OCI-LY1 (cell line): ENCODE measurements at regions not wholly inside any gene's neighbourhood (a gene's known extent, or its start where the extent isn't known, plus 50 kb on each side); places are given as distances from the start of the nearest gene placed in this dataset.

Source experiments
- H2AFZ ChIP-seq: fragments of 200-600 bp; sonication (generic), shearing (Covaris generic); 2 replicates; pipeline ENCODE4 v1.6.0; 2014; ENCODE audit warnings: antibody characterized with exemption, mild to moderate bottlenecking, low read length
- H3F3A ChIP-seq: fragments of 200-600 bp; sonication (generic), shearing (Covaris generic); 2 replicates; pipeline ENCODE4 v1.6.0; 2014; ENCODE audit warnings: mild to moderate bottlenecking, antibody characterized with exemption, low read length, moderate library complexity; ENCODE audit not compliant: insufficient read depth
- H3K27ac ChIP-seq: fragments of 200-600 bp; sonication (generic); 2 replicates; pipeline ENCODE4 v1.5.1; 2014; ENCODE audit warnings: low read length, mixed run types, mild to moderate bottlenecking, low read depth; ENCODE audit not compliant: poor library complexity, severe bottlenecking
- H3K27me3 ChIP-seq: fragments of 200-600 bp; sonication (generic); 2 replicates; pipeline ENCODE4 v1.6.0; 2014; ENCODE audit warnings: antibody characterized with exemption, mild to moderate bottlenecking, low read length, moderate library complexity; ENCODE audit not compliant: insufficient read depth
- H3K36me3 ChIP-seq: fragments of 200-600 bp; sonication (generic); 2 replicates; pipeline ENCODE4 v1.6.1; 2014; ENCODE audit warnings: mild to moderate bottlenecking, antibody characterized with exemption, low read length, moderate library complexity, mixed read lengths; ENCODE audit not compliant: insufficient read depth
- H3K4me1 ChIP-seq: fragments of 200-600 bp; sonication (generic); 2 replicates; pipeline ENCODE4 v1.5.1; 2014; ENCODE audit warnings: mild to moderate bottlenecking, low read length, moderate library complexity; ENCODE audit not compliant: insufficient read depth, severe bottlenecking
- H3K4me2 ChIP-seq: fragments of 200-600 bp; sonication (generic), shearing (Covaris generic); 2 replicates; pipeline ENCODE4 v1.6.1; 2014; ENCODE audit warnings: low read length
- H3K4me3 ChIP-seq: fragments of 200-600 bp; sonication (generic); 2 replicates; pipeline ENCODE4 v1.5.1; 2014; ENCODE audit warnings: low read length, low read depth, mild to moderate bottlenecking, mixed read lengths; ENCODE audit not compliant: poor library complexity, severe bottlenecking
- H3K79me2 ChIP-seq: fragments of 200-600 bp; shearing (Covaris generic); 2 replicates; pipeline ENCODE4 v1.6.1; 2016; ENCODE audit warnings: mixed run types, low read length, mixed read lengths; ENCODE audit not compliant: insufficient read depth
- H3K9ac ChIP-seq: fragments of 200-600 bp; sonication (generic), shearing (Covaris generic); 2 replicates; pipeline ENCODE4 v1.6.1; 2014; ENCODE audit warnings: mild to moderate bottlenecking, low read length, mixed read lengths
- H3K9me2 ChIP-seq: fragments of 200-600 bp; sonication (generic), shearing (Covaris generic); 2 replicates; pipeline ENCODE4 v1.6.1; 2014; ENCODE audit warnings: low read depth, mild to moderate bottlenecking, low read length, mixed read lengths
- H3K9me3 ChIP-seq: fragments of 200-600 bp; shearing (Covaris generic); 2 replicates; pipeline ENCODE4 v1.6.1; 2014; ENCODE audit warnings: low read length, mixed read lengths
- H4K20me1 ChIP-seq: fragments of 200-600 bp; sonication (generic), shearing (Covaris generic); 2 replicates; pipeline ENCODE4 v1.6.0; 2016; ENCODE audit warnings: mild to moderate bottlenecking, low read length; ENCODE audit not compliant: insufficient read depth
- EZH2 ChIP-seq: fragments of 200-600 bp; sonication (generic), shearing (Covaris generic); IDR thresholded peaks from 2 replicates; pipeline ENCODE4 v1.8.0; 2017; ENCODE audit warnings: borderline replicate concordance, mixed run types, mild to moderate bottlenecking, antibody characterized with exemption, low read length, moderate library complexity, mixed read lengths
- TF ChIP-seq, protein P1 (sequence below): fragments of 200-600 bp; sonication (generic), shearing (Covaris generic); IDR thresholded peaks from 2 replicates; pipeline ENCODE4 v1.5.1; 2017; ENCODE audit warnings: mild to moderate bottlenecking, antibody characterized with exemption, low read length, moderate library complexity, mixed read lengths

DNA sequence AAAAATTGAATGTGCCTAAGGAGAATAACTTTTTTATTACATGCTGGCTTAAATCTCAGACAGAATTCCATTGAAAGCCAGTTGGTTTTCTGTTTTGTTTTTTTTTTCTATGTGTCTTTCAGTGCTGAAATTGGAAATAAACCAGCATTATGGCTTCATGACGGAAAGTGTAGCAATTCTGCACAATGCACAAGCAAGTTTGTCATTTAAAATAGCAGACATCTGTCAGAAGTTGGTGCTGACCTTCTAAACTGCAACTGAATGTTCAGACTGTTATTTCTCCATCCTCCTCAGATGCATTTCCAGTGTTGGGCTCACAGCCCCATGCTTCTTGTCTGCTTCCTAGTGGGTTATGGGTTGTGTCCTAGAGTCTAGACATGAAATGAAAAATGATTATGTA, 107.2 kb upstream of the LIMCH1 start:
- no peaks in the 10 kb centered on the region for H3K27me3 ChIP-seq
- H3K4me1 ChIP-seq: no peaks in the 10 kb centered on the region
- no peak overlapping the region for H3K4me2 ChIP-seq
- no peaks in the 10 kb centered on the region for H3K9me3 ChIP-seq
- no peak overlapping the region for H3K9ac ChIP-seq
- no peaks in the 10 kb centered on the region for H3K36me3 ChIP-seq
- no peaks in the 10 kb centered on the region for H4K20me1 ChIP-seq
- TF ChIP-seq, protein P1, sequence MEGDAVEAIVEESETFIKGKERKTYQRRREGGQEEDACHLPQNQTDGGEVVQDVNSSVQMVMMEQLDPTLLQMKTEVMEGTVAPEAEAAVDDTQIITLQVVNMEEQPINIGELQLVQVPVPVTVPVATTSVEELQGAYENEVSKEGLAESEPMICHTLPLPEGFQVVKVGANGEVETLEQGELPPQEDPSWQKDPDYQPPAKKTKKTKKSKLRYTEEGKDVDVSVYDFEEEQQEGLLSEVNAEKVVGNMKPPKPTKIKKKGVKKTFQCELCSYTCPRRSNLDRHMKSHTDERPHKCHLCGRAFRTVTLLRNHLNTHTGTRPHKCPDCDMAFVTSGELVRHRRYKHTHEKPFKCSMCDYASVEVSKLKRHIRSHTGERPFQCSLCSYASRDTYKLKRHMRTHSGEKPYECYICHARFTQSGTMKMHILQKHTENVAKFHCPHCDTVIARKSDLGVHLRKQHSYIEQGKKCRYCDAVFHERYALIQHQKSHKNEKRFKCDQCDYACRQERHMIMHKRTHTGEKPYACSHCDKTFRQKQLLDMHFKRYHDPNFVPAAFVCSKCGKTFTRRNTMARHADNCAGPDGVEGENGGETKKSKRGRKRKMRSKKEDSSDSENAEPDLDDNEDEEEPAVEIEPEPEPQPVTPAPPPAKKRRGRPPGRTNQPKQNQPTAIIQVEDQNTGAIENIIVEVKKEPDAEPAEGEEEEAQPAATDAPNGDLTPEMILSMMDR: no peak
- TF ChIP-seq EZH2: no peak
- H3F3A ChIP-seq: no peaks in the 10 kb centered on the region
- no peak overlapping the region for H2AFZ ChIP-seq
- no peaks in the 10 kb centered on the region for H3K79me2 ChIP-seq
- H3K9me2 ChIP-seq: no peaks in the 10 kb centered on the region
- no peak overlapping the region for H3K4me3 ChIP-seq
- H3K27ac ChIP-seq: no peak overlapping the region

DNA sequence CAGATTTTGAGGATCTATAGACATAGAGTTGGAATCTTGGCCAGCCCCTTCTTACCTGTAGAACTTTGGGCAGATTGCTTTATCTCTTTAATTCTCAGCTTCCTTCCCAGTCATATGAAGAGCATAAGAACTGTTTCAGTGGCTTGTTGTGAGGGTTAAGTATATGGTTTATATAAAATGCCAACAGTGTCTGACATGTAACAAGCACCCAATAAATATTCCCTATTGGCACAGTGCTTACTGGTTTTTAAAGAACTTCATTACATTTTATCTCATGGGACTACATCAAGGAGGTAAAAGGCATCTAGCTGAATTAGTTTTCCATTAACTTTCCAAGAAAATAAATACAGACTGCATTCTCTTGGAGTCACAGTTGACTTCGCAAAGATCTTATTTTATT, 106.7 kb upstream of the LIMCH1 start:
- Histone ChIP-seq H3F3A (no peaks in the 10 kb centered on the region), H3K36me3 (no peaks in the 10 kb centered on the region), H3K4me3 (no peak overlapping the region), H3K4me1 (no peaks in the 10 kb centered on the region), H3K27ac (no peak overlapping the region), H3K79me2 (no peaks in the 10 kb centered on the region), H3K4me2 (no peak overlapping the region), H3K27me3 (no peaks in the 10 kb centered on the region), H3K9me3 (no peaks in the 10 kb centered on the region), H4K20me1 (no peaks in the 10 kb centered on the region), H2AFZ (no peak overlapping the region), H3K9ac (no peak overlapping the region), H3K9me2 (no peaks in the 10 kb centered on the region)
- TF ChIP-seq, protein P1: no peak
- TF ChIP-seq EZH2: no peak

DNA sequence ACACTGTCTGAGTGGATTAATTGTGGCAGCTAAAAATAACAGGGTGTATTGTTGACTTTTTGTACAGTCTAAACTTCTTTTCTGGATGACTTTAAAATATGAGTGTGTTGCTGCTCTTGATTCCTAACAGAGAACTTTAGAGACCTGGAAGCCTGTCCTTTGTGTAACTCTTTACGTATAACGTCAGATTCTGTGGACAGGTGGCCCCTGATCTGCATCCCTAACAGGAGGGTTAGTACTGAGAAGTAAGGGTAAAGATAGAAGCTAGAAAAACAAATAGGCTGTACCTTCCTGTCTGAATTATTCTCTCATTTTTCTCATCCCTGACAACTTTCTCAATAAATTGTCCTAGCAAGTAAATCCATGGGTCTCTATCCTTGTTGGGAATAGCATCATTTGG, 105.7 kb upstream of the LIMCH1 start:
- TF ChIP-seq, protein P1: no peak
- no peak for TF ChIP-seq EZH2
- H3K4me2 ChIP-seq: no peak overlapping the region
- no peak overlapping the region for H2AFZ ChIP-seq
- no peaks in the 10 kb centered on the region for H3K79me2 ChIP-seq
- no peak overlapping the region for H3K9ac ChIP-seq
- no peaks in the 10 kb centered on the region for H3K36me3 ChIP-seq
- H3K4me3 ChIP-seq: no peak overlapping the region
- H3K27me3 ChIP-seq: no peaks in the 10 kb centered on the region
- no peaks in the 10 kb centered on the region for H3F3A ChIP-seq
- H3K27ac ChIP-seq: no peak overlapping the region
- no peaks in the 10 kb centered on the region for H3K9me2 ChIP-seq
- H3K4me1 ChIP-seq: no peaks in the 10 kb centered on the region
- H3K9me3 ChIP-seq: no peaks in the 10 kb centered on the region
- H4K20me1 ChIP-seq: no peaks in the 10 kb centered on the region
